ENCODE measurements at regions not wholly inside any gene's neighbourhood (a gene's known extent, or its start where the extent isn't known, plus 50 kb on each side); places are given as distances from the start of the nearest gene placed in this dataset.
A peak's percentile ranks its signal among the peaks of the same experiment; 100 is the strongest.
"Not testable (repeated sequence)": the region's sequence is repeated elsewhere in the genome, so short reads cannot be mapped to it uniquely, and the experiment has no call there.

GRCh38 chr5:160479220-160479619 lies 57.6 kb downstream of the PTTG1 start:
- DNase-seq = no peak

GRCh38 chr5:160479926-160480325 lies 58.3 kb downstream of the PTTG1 start:
- DNase-seq = no peak

GRCh38 chr5:160480652-160481051 lies 59.0 kb downstream of the PTTG1 start:
- no peak for DNase-seq

DNA sequence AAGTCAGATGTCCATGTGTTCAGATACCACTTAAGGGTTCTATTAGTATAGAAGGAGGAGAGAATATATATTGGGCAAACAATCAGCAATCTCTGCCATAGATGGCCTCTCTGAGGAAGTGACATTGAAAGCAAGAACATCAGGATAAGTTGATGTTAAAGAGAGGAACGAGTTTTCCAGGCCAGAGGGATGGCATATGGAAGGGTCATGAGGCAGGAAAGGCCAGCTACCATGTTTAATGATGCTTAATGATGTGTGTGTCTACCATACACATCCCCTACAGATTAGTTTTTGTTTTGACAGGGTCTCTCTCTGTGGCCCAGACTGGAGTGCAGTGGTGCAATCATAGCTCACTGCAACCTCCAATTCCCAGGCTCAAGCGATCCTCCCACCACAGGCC lies 63.0 kb downstream of the PTTG1 start:
- DNase-seq = no peak

DNA sequence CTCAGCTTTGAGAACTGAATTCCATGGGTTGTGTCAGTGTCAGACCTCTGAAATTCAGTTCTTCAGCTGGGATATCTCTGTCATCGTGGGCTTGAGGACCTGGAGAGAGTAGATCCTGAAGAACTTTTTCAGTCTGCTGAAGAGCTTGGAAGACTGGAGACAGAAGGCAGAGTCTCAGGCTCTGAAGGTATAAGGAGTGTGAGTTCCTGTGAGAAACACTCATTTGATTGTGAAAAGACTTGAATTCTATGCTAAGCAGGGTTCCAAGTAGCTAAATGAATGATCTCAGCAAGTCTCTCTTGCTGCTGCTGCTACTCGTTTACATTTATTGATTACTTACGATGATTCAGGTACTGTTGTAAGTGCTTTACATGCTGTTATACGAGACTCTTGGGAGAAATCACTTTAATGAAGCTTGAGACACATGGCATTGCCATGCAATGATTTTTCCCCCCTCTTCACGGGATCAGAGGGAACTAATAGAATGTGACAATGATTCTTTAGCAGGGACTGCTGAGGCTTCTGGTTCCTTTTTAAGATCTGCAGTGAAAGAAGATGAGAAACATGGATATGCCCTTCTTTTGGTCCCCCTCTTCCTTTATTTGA lies 63.8 kb downstream of the PTTG1 start:
- DNase-seq = no peak

DNA sequence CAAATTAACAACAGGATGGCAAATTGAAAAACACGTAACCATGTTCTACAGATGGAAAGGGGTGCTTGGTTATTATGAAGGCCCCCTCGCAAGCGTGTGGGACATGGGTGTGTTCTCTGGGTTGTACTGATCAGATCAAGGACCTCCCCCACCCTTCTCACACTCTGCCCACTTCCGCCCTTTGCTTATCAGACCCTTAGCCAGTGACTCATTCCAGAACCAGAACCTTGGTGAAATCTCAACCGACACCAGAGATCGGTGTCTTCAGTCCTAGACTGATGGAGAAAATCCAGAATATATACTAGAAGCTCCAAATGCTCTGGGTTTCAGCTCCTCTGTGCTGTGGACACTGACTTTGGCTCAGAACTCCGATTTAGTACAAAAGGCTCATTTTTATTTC lies 64.9 kb downstream of the PTTG1 start:
- no peak for DNase-seq

- no peak for DNase-seq
Measured at GRCh38 chr5:160488394-160489325, 67.0 kb downstream of the PTTG1 start.

DNA sequence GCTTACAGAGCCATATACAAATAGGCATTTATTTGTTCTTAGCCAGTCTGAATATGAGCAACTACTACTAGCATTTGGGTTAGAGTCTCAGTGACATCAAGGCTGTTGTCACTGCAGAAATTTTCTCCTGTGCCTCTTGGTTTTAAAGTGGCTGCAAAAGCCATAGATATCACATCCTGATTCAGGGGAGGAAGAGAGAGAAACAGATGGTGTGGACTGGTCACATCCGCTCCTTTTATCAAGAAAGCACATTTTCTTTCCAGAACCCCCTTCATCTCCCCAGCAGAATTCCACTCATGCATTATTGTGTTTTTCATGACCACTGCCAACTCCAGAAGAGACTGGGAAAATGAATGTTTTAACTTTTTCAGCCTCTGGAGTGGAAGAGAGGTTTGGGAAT lies 69.8 kb downstream of the PTTG1 start:
- no peak for DNase-seq

DNA sequence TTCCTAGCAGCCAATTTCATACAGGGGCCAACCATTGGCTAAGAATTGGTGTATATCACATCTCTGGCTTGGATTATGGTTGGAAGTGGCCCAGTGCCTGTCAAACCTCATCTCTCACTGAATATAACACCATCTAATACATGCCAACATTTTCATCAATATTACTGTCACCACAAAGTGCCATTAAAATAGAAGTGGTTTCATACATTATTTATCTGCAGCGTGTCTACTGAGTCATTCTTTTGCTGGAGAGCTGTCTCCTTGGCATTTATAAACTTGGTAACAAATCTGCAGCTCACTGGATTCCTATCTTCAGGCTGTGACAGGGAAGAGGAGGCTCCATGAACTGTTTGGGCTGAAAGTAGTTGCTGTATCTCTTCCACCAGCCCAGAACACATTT lies 70.9 kb downstream of the PTTG1 start:
- no peak for DNase-seq

DNA sequence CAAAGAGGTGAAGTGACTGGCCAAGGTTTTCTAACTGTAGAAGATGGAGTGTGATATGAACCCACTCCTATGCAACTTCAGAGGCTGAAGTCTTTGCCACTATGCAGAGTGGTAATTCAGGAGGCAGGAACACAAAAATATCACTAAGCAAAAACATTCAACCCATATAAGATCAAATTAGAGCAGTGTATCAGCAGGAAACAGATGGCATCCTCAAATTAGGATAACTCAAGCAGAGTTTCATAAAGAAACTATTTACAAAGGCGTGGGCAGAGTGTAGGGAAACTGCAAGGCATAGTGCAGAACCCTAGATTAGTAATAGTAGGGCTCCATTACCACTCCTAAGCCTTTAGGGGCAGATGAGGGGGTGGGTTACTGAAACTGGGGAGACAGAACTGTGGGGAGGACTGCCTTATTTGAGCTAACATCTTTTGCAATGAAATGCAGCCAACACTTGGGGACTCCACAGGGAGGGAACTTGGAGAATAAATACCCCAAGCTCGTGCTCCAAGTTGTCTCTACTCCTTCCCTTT lies 72.2 kb downstream of the PTTG1 start:
- DNase-seq = no peak

DNA sequence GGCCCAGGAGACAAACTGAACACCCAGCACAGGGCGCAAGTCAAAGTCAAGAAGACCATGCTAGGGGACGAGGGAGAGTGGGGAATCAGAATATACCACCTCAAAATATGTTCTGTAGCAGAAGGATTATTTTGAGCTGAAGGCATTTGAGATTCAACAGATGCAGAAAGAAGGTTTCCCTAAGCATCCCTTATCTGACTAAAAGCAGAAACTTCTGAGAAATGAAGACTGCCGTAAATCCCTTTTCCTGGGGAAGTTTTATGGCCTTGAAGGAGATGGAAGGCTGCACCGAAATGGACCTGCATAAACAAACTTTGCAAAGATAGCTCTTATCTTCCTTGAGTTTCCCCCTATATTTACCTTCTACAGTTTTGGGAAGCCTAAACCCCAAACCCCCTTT lies 72.8 kb downstream of the PTTG1 start:
- no peak for DNase-seq

- DNase-seq = no peak
Measured at GRCh38 chr5:160496334-160496733, 74.7 kb downstream of the PTTG1 start.

- no peak for DNase-seq
Measured at GRCh38 chr5:160496784-160497183, 75.1 kb downstream of the PTTG1 start.

DNA sequence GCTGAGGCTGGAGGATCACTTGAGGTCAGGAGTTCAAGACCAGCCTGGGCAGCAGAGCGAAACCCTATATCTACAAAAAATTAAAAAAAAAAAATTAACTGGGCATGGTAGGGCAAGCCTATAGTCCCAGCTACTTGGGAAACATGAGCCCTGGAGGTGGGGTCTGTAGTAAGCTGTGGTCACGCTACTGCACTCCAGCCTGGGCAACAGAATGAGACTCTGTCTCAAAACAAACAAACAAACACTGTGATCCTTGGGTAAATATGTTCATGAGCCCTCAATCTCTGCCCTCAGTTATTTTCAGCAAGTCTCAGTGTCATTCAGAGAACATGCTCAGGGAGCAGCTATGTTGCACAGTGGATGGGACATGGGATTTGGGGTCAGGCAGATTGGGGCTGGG lies 76.2 kb downstream of the PTTG1 start:
- no peak for DNase-seq

- DNase-seq = not testable (repeated sequence)
Measured at GRCh38 chr5:160498441-160499043, 76.9 kb downstream of the PTTG1 start.

DNA sequence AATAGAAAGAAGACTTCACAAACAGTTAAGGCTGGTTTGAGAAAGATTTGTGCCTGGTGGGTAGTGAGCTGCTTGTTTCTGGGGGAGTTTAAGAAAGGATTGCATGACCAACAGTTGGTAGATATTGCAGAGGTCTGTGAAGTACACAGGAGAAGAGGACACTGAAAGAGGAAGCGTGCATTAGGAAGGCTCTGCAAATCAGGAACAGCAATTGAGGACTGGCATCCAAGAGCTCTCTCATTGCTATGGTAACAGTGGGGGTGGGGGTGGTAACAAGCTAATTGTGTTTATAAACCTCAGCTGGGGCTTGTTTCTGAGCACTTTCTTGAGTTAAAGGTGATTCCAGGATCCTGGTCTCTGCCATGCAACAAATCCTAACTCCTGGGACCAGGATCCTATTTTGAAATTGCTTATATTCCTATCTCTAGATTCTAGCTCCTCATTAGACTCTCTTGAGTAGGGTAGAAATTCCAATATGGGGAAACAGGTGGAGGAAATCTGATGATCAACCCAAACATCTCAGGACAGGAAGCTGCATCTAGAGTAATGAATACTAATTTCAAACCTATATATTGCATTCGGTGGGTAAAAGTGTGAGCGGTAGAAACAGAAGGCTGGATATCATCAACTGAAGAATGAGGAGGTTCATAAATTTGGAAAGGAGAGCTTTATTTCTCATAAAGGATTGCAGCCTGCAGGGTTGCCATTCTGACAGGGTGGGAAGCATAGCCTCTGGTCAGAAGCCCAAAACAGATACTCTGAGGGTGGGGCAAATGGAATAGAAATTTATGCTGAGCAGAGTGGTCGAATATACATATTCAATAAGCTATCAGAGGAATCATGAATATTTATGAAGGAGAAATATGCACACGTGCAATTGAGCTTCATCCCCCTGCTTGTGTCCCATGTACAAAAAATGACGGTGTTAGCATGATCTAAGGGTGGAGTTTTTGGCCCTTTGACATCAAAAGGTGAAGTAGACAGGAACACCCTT lies 79.4 kb downstream of the PTTG1 start:
- no peak for DNase-seq

DNA sequence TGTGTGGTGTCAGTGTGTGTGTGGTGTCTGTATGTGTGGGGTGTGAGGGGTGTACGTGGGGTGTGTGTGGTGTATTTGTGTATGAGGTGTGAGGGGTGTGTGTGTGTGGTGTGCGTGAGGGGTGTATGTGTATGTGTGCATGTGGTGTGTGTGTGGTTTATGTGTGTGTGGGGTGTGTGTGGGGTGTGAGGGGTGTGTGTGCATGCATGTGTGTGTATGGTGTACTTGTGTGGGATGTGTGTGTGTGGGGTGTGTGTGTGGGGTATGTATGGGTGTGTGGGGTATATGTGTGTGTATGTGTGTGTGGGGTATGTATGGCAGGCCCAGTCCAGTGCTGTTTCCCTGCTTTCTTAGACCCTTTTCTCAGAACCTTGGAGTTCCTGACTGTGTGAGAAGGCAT lies 83.3 kb downstream of the PTTG1 start:
- no peak for DNase-seq

DNA sequence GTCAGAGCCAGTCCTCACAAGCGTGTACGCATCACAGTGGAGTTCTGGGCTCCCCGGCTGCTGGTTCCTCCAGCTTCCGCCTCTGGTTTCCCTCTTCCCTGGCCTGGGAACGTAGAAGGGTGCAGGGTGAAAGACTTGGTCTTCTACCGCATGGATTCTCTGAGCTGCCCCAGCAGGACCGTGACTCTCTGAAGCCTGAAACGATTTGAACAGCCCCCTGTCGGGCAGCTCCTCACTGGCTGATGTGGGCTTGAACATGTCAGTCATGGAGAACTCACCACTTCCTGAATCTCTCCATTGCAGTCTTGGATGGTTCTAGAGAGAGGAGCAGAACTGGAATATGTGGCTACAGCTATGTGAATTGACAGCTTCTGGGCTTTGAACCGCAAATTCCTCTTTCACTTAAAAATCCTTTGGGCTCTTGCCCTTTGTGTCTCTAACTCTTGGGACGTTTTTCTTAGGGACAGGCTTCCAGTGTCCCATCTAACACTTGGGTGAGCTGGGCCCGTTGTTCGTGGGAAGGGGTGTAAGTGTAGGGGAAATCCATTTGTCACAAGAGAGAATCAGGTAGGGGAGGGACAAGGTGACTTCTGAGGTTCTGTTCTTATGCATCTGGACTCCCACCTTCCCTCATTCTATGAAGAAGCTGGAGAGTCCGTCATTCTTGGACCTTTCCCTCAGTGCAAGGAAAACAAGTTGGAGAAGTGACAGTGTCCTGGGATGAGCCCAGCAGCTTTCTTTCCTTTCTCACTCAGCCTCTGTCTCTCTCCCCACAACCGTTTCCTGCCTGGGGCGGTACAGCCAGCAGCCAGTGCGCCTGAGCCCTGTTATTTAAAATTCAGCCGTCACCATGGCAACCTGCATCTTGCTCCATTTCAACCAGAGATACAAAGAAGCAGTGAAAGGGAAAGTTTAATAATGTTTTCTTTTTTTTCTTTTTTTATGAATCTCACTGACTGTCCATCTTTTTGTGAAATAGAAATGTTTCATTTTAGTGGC lies 84.7 kb downstream of the PTTG1 start:
- peak; percentile 35 for DNase-seq

- DNase-seq = peak; percentile 14
Measured at GRCh38 chr5:160507221-160507721, 85.6 kb downstream of the PTTG1 start.

GRCh38 chr5:160508780-160509361 lies 87.2 kb downstream of the PTTG1 start:
- peak; percentile 45 for DNase-seq

Data from activated naive CD4-positive, alpha-beta T cell treated with anti-CD3 and anti-CD28 coated beads, Interleukin-2, amount 50 U/mL, for 16 hours (primary cell).